Smooth muscle cell (in vitro differentiated cells): ENCODE measurements at regions not wholly inside any gene's neighbourhood (a gene's known extent, or its start where the extent isn't known, plus 50 kb on each side); places are given as distances from the start of the nearest gene placed in this dataset.

Experiments
- DNase-seq: peaks from one replicate; lab custom pipeline; 2025; ENCODE audit not compliant: unreplicated experiment; lab: John Stamatoyannopoulos, UW
- H2AFZ ChIP-seq: fragments of 200-600 bp; sonication (generic); 2 replicates; pipeline ENCODE4 v1.6.0; 2016; ENCODE audit warnings: antibody characterized with exemption, low read depth, mild to moderate bottlenecking
- H3F3A ChIP-seq: fragments of 200-600 bp; sonication (generic); 2 replicates; pipeline ENCODE4 v1.6.0; 2017; ENCODE audit warnings: antibody characterized with exemption, low read depth
- H3K27ac ChIP-seq: fragments of 200-600 bp; sonication (generic); 2 replicates; pipeline ENCODE4 v1.5.1; 2016; ENCODE audit warnings: low read depth, mild to moderate bottlenecking
- H3K27me3 ChIP-seq: fragments of 200-600 bp; sonication (generic); 2 replicates; pipeline ENCODE4 v1.6.1; 2016; ENCODE audit warnings: low read depth, mild to moderate bottlenecking
- H3K36me3 ChIP-seq: fragments of 200-600 bp; sonication (generic); 2 replicates; pipeline ENCODE4 v1.5.1; 2016; ENCODE audit warnings: low read depth
- H3K4me1 ChIP-seq: fragments of 200-600 bp; sonication (generic); 2 replicates; pipeline ENCODE4 v1.5.1; 2016; ENCODE audit warnings: low read depth
- H3K4me2 ChIP-seq: fragments of 200-600 bp; sonication (generic); 2 replicates; pipeline ENCODE4 v1.6.0; 2016; ENCODE audit warnings: mild to moderate bottlenecking
- H3K4me3 ChIP-seq: fragments of 200-600 bp; sonication (generic); 2 replicates; pipeline ENCODE4 v1.5.1; 2016; ENCODE audit warnings: mild to moderate bottlenecking
- H3K79me2 ChIP-seq: fragments of 200-600 bp; sonication (generic); 2 replicates; pipeline ENCODE4 v1.6.0; 2016; ENCODE audit warnings: low read depth, mild to moderate bottlenecking
- H3K9ac ChIP-seq: fragments of 200-600 bp; sonication (generic); 2 replicates; pipeline ENCODE4 v1.6.0; 2016; ENCODE audit warnings: low read depth
- H3K9me3 ChIP-seq: fragments of 200-600 bp; sonication (generic); replicated peaks from 2 replicates; pipeline ENCODE4 v1.5.1; 2016; ENCODE audit warnings: low read depth
- H4K20me1 ChIP-seq: fragments of 200-600 bp; sonication (generic); 2 replicates; pipeline ENCODE4 v1.6.0; 2016; ENCODE audit warnings: low read depth
- WGBS: methylation state at CpG from one replicate; pipeline ENCODE4 v1.1.7; 2016; ENCODE audit warnings: low lambda C conversion rate; 5-methylcytosine and 5-hydroxymethylcytosine counted together
- TF ChIP-seq, protein P1 (sequence below): fragments of 200-600 bp; sonication (generic); IDR thresholded peaks from 2 replicates; pipeline ENCODE4 v1.5.1; 2017; ENCODE audit warnings: borderline replicate concordance, mild to moderate bottlenecking, antibody characterized with exemption; ENCODE audit not compliant: insufficient read depth, poor library complexity, severe bottlenecking

DNA sequence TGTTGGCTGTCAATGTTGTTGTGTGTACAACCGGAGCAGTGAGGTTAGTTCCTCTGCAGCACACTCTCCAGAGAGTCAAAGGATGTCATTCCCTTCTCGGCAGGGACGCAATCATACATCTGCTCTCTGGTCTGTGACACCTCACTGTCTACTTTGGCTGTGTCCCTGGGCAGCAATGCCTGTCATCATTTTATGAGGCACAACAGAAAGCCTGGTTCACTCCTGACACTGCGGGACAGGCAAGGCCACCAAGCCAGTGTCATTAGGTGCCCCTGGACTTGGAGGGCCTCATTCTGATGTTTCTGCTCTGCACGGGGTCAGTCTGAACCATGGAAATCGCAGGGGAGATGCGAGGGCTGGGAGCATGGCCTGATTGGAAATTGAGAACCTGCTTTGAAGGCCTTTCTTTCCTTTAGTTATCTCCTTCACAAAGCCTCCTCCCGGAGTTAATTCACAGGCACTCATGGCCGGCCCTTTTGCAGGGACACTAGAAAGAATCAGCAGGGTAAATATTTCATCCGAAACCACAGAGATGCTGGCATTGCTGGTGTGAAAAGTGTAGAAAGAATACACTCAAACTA is 284.4 kb downstream of the ZNF536 start:
- DNase-seq = no peak
- TF ChIP-seq, protein P1, sequence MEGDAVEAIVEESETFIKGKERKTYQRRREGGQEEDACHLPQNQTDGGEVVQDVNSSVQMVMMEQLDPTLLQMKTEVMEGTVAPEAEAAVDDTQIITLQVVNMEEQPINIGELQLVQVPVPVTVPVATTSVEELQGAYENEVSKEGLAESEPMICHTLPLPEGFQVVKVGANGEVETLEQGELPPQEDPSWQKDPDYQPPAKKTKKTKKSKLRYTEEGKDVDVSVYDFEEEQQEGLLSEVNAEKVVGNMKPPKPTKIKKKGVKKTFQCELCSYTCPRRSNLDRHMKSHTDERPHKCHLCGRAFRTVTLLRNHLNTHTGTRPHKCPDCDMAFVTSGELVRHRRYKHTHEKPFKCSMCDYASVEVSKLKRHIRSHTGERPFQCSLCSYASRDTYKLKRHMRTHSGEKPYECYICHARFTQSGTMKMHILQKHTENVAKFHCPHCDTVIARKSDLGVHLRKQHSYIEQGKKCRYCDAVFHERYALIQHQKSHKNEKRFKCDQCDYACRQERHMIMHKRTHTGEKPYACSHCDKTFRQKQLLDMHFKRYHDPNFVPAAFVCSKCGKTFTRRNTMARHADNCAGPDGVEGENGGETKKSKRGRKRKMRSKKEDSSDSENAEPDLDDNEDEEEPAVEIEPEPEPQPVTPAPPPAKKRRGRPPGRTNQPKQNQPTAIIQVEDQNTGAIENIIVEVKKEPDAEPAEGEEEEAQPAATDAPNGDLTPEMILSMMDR = no peak
- H3F3A ChIP-seq = no peaks in the 10 kb centered on the region
- H3K27ac ChIP-seq = no peak overlapping the region
- no peak overlapping the region for H3K9ac ChIP-seq
- no peaks in the 10 kb centered on the region for H4K20me1 ChIP-seq
- H3K27me3 ChIP-seq = peaks cover 50% of the 10 kb centered on the region
- H2AFZ ChIP-seq = no peak overlapping the region
- H3K4me2 ChIP-seq = no peak overlapping the region
- no peaks in the 10 kb centered on the region for H3K9me3 ChIP-seq
- no peak overlapping the region for H3K4me3 ChIP-seq
- peaks cover 4% of the 10 kb centered on the region for H3K4me1 ChIP-seq
- no peaks in the 10 kb centered on the region for H3K79me2 ChIP-seq
- no peaks in the 10 kb centered on the region for H3K36me3 ChIP-seq
- WGBS = 90% methylated on average over 10 of the region's 10 CpGs

DNA sequence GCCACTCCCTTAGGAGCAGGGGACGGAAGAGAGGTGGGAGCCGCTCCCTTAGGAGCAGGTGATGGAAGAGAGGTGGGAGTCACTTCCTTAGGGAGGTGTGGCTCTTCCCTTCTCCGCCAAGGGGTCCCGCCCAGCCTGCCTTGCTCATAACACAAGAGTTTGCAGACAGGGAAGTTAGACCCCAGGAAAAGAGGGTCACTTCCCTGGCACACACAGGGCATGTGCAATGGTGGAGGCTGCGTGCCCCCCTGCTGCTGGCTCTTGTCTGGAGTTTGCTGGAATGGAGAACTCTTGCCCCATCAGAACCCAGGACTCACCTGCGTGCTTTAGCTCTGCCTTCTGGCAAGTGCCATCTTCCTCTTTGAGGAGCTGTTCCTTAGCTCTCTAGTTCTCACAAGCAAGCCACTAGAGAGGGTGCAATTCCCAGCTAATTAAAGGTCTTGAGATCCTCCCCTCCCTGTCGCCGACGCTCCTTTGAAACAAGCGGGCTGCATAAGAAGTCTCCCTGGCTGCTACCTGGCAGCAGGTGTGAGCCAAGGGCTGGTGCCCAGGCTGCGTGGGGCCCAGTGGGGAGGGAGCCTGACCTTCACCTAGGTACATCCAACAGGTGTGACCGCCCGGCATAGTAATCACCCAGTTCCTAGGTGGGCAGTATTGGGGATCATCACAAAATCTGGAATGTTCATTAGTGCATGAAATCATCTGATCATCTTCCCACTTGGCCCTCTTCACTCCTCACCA is 281.6 kb downstream of the ZNF536 start:
- 92% methylated on average over 13 of the region's 13 CpGs for WGBS

DNA sequence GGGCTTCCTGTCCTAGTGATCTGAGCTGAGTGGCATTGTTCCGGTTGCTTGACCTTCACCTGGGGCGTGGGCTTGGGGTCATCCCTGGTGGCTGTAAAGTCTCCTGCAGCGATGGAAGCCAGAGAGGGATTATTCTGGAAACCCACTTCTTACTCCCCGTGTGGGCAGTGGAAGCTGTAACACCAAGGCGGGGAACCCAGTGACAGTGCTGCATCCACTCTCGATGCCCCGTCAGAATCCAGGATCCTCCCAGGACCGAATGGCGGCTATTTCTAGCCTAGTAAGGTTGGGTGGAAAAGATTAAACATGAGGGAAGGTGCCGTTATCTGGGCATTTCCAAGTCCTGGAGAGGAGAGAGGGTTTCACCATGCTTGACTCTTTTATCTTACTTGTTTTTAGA is 280.6 kb downstream of the ZNF536 start:
- no peak overlapping the region for H3K27ac ChIP-seq
- no peaks in the 10 kb centered on the region for H4K20me1 ChIP-seq
- no peak overlapping the region for H3K4me2 ChIP-seq
- H3K4me3 ChIP-seq = no peak overlapping the region
- H3K4me1 ChIP-seq = peaks cover 11% of the 10 kb centered on the region
- H3K36me3 ChIP-seq = no peaks in the 10 kb centered on the region
- H3K27me3 ChIP-seq = peaks cover 49% of the 10 kb centered on the region
- DNase-seq = no peak
- 89% methylated on average over 10 of the region's 10 CpGs for WGBS
- H3K9me3 ChIP-seq = no peaks in the 10 kb centered on the region
- H3K79me2 ChIP-seq = no peaks in the 10 kb centered on the region
- H3F3A ChIP-seq = no peaks in the 10 kb centered on the region
- H3K9ac ChIP-seq = no peak overlapping the region
- no peak overlapping the region for H2AFZ ChIP-seq
- TF ChIP-seq, protein P1 = no peak

More for the DNA sequence above, 281.6 kb downstream of the ZNF536 start:
- H3K4me1 ChIP-seq = peaks cover 11% of the 10 kb centered on the region
- H4K20me1 ChIP-seq = no peaks in the 10 kb centered on the region
- H3K79me2 ChIP-seq = no peaks in the 10 kb centered on the region
- H3K9me3 ChIP-seq = no peaks in the 10 kb centered on the region
- no peak overlapping the region for H3K27ac ChIP-seq
- no peak overlapping the region for H3K4me3 ChIP-seq
- no peaks in the 10 kb centered on the region for H3K36me3 ChIP-seq
- H3K4me2 ChIP-seq = no peak overlapping the region
- H3K27me3 ChIP-seq = peaks cover 55% of the 10 kb centered on the region
- TF ChIP-seq, protein P1 = no peak
- DNase-seq = no peak
- H3K9ac ChIP-seq = no peak overlapping the region
- H3F3A ChIP-seq = no peaks in the 10 kb centered on the region
- no peak overlapping the region for H2AFZ ChIP-seq
